PFSK-1 (cell line): ENCODE measurements at regions not wholly inside any gene's neighbourhood (a gene's known extent, or its start where the extent isn't known, plus 50 kb on each side); places are given as distances from the start of the nearest gene placed in this dataset.

Experiments used
- POLR2AphosphoS5 ChIP-seq: IDR thresholded peaks from 2 replicates; pipeline ENCODE4 v1.6.1; 2012; ENCODE audit warnings: low read depth, mild to moderate bottlenecking, control low read depth, low read length, moderate library complexity
- SIN3A ChIP-seq: IDR thresholded peaks from 2 replicates; pipeline ENCODE4 v1.6.1; 2012; ENCODE audit warnings: mild to moderate bottlenecking, low read length, moderate library complexity, borderline replicate concordance; ENCODE audit not compliant: insufficient read depth
- TAF1 ChIP-seq: IDR thresholded peaks from 2 replicates; pipeline ENCODE4 v1.6.1; 2012; ENCODE audit warnings: low read length, control low read depth, borderline replicate concordance; ENCODE audit not compliant: insufficient read depth
- TF ChIP-seq, protein P1 (sequence below), 2 experiments: IDR thresholded peaks; 2 replicates each; pipeline versions ENCODE4 v1.6.1 to v1.8.0; 2011 to 2012; ENCODE audit warnings: low read depth in 2 of 2, low read length in 2 of 2, control low read depth in 1 of 2, inconsistent platforms in 1 of 2, mild to moderate bottlenecking in 1 of 2, moderate library complexity in 1 of 2; ENCODE audit not compliant: insufficient read depth in 1 of 2

DNA sequence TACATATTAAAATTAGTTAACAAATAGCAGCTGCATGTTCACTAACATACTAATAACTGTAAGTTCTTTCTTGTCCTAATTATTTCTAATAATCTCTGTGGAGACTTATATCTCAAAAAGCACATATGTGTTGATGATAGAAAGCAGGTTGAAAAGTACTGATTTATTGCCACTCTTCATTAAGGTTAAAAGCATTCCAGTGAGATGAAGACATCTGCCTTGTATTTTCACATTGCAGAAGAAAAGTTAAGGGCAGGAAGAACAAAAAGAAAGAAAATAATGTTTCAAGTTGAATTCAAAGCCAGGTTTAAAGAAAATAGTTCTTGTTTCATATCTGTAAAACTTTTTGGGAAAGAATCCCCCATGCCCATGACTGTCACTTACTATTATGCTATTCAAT, 429.9 kb downstream of the MTX2 start:
- TF ChIP-seq, protein P1, sequence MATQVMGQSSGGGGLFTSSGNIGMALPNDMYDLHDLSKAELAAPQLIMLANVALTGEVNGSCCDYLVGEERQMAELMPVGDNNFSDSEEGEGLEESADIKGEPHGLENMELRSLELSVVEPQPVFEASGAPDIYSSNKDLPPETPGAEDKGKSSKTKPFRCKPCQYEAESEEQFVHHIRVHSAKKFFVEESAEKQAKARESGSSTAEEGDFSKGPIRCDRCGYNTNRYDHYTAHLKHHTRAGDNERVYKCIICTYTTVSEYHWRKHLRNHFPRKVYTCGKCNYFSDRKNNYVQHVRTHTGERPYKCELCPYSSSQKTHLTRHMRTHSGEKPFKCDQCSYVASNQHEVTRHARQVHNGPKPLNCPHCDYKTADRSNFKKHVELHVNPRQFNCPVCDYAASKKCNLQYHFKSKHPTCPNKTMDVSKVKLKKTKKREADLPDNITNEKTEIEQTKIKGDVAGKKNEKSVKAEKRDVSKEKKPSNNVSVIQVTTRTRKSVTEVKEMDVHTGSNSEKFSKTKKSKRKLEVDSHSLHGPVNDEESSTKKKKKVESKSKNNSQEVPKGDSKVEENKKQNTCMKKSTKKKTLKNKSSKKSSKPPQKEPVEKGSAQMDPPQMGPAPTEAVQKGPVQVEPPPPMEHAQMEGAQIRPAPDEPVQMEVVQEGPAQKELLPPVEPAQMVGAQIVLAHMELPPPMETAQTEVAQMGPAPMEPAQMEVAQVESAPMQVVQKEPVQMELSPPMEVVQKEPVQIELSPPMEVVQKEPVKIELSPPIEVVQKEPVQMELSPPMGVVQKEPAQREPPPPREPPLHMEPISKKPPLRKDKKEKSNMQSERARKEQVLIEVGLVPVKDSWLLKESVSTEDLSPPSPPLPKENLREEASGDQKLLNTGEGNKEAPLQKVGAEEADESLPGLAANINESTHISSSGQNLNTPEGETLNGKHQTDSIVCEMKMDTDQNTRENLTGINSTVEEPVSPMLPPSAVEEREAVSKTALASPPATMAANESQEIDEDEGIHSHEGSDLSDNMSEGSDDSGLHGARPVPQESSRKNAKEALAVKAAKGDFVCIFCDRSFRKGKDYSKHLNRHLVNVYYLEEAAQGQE (IDR thresholded peaks at IDR 0.05; ENCODE audit: insufficient read depth in 1 of 2, low read depth in 2 of 2, low read length in 2 of 2): no peak
- TF ChIP-seq POLR2AphosphoS5: no peak
- TF ChIP-seq TAF1: no peak
- TF ChIP-seq SIN3A: no peak
